OCI-LY1 (cell line): ENCODE measurements at regions not wholly inside any gene's neighbourhood (a gene's known extent, or its start where the extent isn't known, plus 50 kb on each side); places are given as distances from the start of the nearest gene placed in this dataset.

Experiments
- H2AFZ ChIP-seq: fragments of 200-600 bp; sonication (generic), shearing (Covaris generic); 2 replicates; pipeline ENCODE4 v1.6.0; 2014; ENCODE audit warnings: antibody characterized with exemption, mild to moderate bottlenecking, low read length
- H3F3A ChIP-seq: fragments of 200-600 bp; sonication (generic), shearing (Covaris generic); 2 replicates; pipeline ENCODE4 v1.6.0; 2014; ENCODE audit warnings: mild to moderate bottlenecking, antibody characterized with exemption, low read length, moderate library complexity; ENCODE audit not compliant: insufficient read depth
- H3K27ac ChIP-seq: fragments of 200-600 bp; sonication (generic); 2 replicates; pipeline ENCODE4 v1.5.1; 2014; ENCODE audit warnings: low read length, mixed run types, mild to moderate bottlenecking, low read depth; ENCODE audit not compliant: poor library complexity, severe bottlenecking
- H3K27me3 ChIP-seq: fragments of 200-600 bp; sonication (generic); 2 replicates; pipeline ENCODE4 v1.6.0; 2014; ENCODE audit warnings: antibody characterized with exemption, mild to moderate bottlenecking, low read length, moderate library complexity; ENCODE audit not compliant: insufficient read depth
- H3K36me3 ChIP-seq: fragments of 200-600 bp; sonication (generic); 2 replicates; pipeline ENCODE4 v1.6.1; 2014; ENCODE audit warnings: mild to moderate bottlenecking, antibody characterized with exemption, low read length, moderate library complexity, mixed read lengths; ENCODE audit not compliant: insufficient read depth
- H3K4me1 ChIP-seq: fragments of 200-600 bp; sonication (generic); 2 replicates; pipeline ENCODE4 v1.5.1; 2014; ENCODE audit warnings: mild to moderate bottlenecking, low read length, moderate library complexity; ENCODE audit not compliant: insufficient read depth, severe bottlenecking
- H3K4me2 ChIP-seq: fragments of 200-600 bp; sonication (generic), shearing (Covaris generic); 2 replicates; pipeline ENCODE4 v1.6.1; 2014; ENCODE audit warnings: low read length
- H3K4me3 ChIP-seq: fragments of 200-600 bp; sonication (generic); 2 replicates; pipeline ENCODE4 v1.5.1; 2014; ENCODE audit warnings: low read length, low read depth, mild to moderate bottlenecking, mixed read lengths; ENCODE audit not compliant: poor library complexity, severe bottlenecking
- H3K79me2 ChIP-seq: fragments of 200-600 bp; shearing (Covaris generic); 2 replicates; pipeline ENCODE4 v1.6.1; 2016; ENCODE audit warnings: mixed run types, low read length, mixed read lengths; ENCODE audit not compliant: insufficient read depth
- H3K9ac ChIP-seq: fragments of 200-600 bp; sonication (generic), shearing (Covaris generic); 2 replicates; pipeline ENCODE4 v1.6.1; 2014; ENCODE audit warnings: mild to moderate bottlenecking, low read length, mixed read lengths
- H3K9me2 ChIP-seq: fragments of 200-600 bp; sonication (generic), shearing (Covaris generic); 2 replicates; pipeline ENCODE4 v1.6.1; 2014; ENCODE audit warnings: low read depth, mild to moderate bottlenecking, low read length, mixed read lengths
- H3K9me3 ChIP-seq: fragments of 200-600 bp; shearing (Covaris generic); 2 replicates; pipeline ENCODE4 v1.6.1; 2014; ENCODE audit warnings: low read length, mixed read lengths
- H4K20me1 ChIP-seq: fragments of 200-600 bp; sonication (generic), shearing (Covaris generic); 2 replicates; pipeline ENCODE4 v1.6.0; 2016; ENCODE audit warnings: mild to moderate bottlenecking, low read length; ENCODE audit not compliant: insufficient read depth
- EZH2 ChIP-seq: fragments of 200-600 bp; sonication (generic), shearing (Covaris generic); IDR thresholded peaks from 2 replicates; pipeline ENCODE4 v1.8.0; 2017; ENCODE audit warnings: borderline replicate concordance, mixed run types, mild to moderate bottlenecking, antibody characterized with exemption, low read length, moderate library complexity, mixed read lengths
- TF ChIP-seq, protein P1 (sequence below): fragments of 200-600 bp; sonication (generic), shearing (Covaris generic); IDR thresholded peaks from 2 replicates; pipeline ENCODE4 v1.5.1; 2017; ENCODE audit warnings: mild to moderate bottlenecking, antibody characterized with exemption, low read length, moderate library complexity, mixed read lengths

DNA sequence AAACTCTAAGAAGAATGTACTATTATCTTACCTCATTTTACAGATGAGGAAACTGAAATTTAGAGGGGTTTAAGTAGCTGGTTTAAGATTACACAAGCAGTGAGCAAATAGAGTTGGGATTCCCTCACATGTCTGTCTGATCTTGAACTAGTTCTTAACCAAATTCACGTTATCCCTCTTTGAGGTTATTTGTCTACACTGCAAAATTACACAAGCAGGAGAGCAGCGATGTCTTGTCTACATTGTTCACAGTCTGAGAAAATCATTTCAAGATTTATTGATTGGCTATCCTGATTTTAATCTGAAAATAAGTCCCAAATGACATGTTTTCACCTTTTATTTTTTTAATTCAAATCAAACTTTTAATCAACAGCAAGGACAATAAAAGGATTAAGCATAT is 56.9 kb downstream of the SOX9 start:
- H3F3A ChIP-seq, result no peaks in the 10 kb centered on the region
- no peaks in the 10 kb centered on the region for H3K27me3 ChIP-seq
- no peak overlapping the region for H3K9ac ChIP-seq
- H3K4me2 ChIP-seq, result no peak overlapping the region
- no peak overlapping the region for H3K27ac ChIP-seq
- H2AFZ ChIP-seq, result no peak overlapping the region
- H3K9me3 ChIP-seq, result no peaks in the 10 kb centered on the region
- no peak for TF ChIP-seq EZH2
- no peaks in the 10 kb centered on the region for H4K20me1 ChIP-seq
- no peaks in the 10 kb centered on the region for H3K4me1 ChIP-seq
- no peaks in the 10 kb centered on the region for H3K79me2 ChIP-seq
- no peak overlapping the region for H3K4me3 ChIP-seq
- no peaks in the 10 kb centered on the region for H3K36me3 ChIP-seq
- no peaks in the 10 kb centered on the region for H3K9me2 ChIP-seq

DNA sequence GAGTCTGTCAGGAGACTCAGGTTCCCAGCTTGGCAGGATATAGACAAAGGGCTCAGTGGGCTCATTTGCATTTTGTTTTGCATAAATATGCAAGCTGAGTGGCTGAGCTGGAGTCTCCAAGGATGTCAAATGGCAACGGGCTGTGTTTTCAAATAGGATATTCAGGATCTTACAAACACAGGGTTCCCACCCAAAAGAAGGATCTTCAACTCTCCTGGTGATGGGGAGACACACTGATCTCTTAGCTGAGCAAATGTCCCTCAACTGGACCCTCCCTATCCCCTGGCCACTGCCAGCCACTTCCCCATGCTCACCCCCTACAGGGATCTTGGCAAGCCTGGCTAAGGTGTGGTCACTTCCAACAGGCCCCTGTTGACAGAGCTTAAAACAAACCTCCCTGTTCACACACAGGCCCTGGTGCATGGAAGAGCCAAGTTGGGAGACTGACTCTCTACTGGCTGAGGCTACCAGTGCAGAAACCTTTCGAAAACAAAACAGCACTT is 61.6 kb downstream of the SOX9 start:
- no peaks in the 10 kb centered on the region for H3K4me1 ChIP-seq
- TF ChIP-seq, protein P1, sequence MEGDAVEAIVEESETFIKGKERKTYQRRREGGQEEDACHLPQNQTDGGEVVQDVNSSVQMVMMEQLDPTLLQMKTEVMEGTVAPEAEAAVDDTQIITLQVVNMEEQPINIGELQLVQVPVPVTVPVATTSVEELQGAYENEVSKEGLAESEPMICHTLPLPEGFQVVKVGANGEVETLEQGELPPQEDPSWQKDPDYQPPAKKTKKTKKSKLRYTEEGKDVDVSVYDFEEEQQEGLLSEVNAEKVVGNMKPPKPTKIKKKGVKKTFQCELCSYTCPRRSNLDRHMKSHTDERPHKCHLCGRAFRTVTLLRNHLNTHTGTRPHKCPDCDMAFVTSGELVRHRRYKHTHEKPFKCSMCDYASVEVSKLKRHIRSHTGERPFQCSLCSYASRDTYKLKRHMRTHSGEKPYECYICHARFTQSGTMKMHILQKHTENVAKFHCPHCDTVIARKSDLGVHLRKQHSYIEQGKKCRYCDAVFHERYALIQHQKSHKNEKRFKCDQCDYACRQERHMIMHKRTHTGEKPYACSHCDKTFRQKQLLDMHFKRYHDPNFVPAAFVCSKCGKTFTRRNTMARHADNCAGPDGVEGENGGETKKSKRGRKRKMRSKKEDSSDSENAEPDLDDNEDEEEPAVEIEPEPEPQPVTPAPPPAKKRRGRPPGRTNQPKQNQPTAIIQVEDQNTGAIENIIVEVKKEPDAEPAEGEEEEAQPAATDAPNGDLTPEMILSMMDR, result no peak
- H3K27me3 ChIP-seq, result no peaks in the 10 kb centered on the region
- no peaks in the 10 kb centered on the region for H4K20me1 ChIP-seq
- no peak overlapping the region for H3K9ac ChIP-seq
- H3K4me3 ChIP-seq, result no peak overlapping the region
- H3K36me3 ChIP-seq, result no peaks in the 10 kb centered on the region
- H2AFZ ChIP-seq, result no peak overlapping the region
- no peak overlapping the region for H3K27ac ChIP-seq
- no peak overlapping the region for H3K4me2 ChIP-seq
- no peaks in the 10 kb centered on the region for H3K9me3 ChIP-seq
- no peaks in the 10 kb centered on the region for H3F3A ChIP-seq
- H3K79me2 ChIP-seq, result no peaks in the 10 kb centered on the region
- H3K9me2 ChIP-seq, result no peaks in the 10 kb centered on the region

DNA sequence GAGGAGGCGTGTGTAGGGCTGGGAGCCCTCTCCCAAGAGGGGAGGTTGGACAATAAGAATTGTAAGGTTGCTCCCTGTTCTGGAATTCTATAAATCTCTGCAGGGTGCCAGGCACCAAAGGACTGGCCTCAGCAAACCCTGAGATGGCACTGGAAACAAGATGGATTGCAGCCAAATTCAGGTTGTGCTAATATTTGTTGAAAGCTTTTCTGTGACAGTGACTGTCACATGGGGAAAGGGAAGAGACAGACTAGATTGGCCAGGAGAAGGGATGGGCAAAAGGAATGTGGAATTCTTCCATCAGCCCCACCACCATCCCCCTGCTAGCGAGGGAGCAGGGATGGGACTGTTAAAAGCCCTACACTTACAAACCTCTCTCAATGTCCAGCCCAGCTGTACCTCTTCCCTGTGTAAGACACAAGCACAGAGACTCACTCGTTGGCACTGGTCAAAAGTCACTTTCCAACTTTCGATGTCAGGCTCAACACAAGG is 62.4 kb downstream of the SOX9 start:
- H3K9me3 ChIP-seq, result no peaks in the 10 kb centered on the region
- no peak overlapping the region for H3K27ac ChIP-seq
- TF ChIP-seq, protein P1, result no peak
- TF ChIP-seq EZH2, result no peak
- H3K9me2 ChIP-seq, result no peaks in the 10 kb centered on the region
- no peak overlapping the region for H3K9ac ChIP-seq
- H3K27me3 ChIP-seq, result no peaks in the 10 kb centered on the region
- H3K79me2 ChIP-seq, result no peaks in the 10 kb centered on the region
- no peak overlapping the region for H3K4me2 ChIP-seq
- H3F3A ChIP-seq, result no peaks in the 10 kb centered on the region
- H3K36me3 ChIP-seq, result no peaks in the 10 kb centered on the region
- H4K20me1 ChIP-seq, result no peaks in the 10 kb centered on the region
- H3K4me3 ChIP-seq, result no peak overlapping the region
- H2AFZ ChIP-seq, result no peak overlapping the region
- H3K4me1 ChIP-seq, result no peaks in the 10 kb centered on the region

DNA sequence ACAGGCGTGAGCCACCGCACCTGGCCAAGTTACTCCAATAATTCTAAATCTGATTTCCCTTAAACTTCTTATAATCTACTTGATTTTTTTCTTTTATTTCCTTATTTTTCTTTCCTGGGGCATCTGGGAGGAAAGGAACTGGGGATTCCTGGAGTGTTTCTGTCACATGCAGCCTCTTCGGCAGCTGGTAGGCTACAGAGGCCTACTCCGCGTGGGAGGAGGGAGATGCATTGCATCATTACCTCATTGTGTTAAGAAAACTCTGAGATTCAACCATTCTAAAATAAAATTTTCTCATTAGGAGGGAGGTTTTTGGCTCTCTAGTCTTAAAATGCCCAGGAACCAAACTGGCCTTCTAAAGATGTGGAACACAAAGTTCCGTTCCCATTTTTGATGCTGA is 64.0 kb downstream of the SOX9 start:
- H4K20me1 ChIP-seq, result no peaks in the 10 kb centered on the region
- H3K27me3 ChIP-seq, result no peaks in the 10 kb centered on the region
- no peaks in the 10 kb centered on the region for H3F3A ChIP-seq
- H3K36me3 ChIP-seq, result no peaks in the 10 kb centered on the region
- H3K9me2 ChIP-seq, result no peaks in the 10 kb centered on the region
- H2AFZ ChIP-seq, result no peak overlapping the region
- H3K4me3 ChIP-seq, result no peak overlapping the region
- H3K9ac ChIP-seq, result no peak overlapping the region
- H3K79me2 ChIP-seq, result no peaks in the 10 kb centered on the region
- H3K9me3 ChIP-seq, result no peaks in the 10 kb centered on the region
- no peaks in the 10 kb centered on the region for H3K4me1 ChIP-seq
- no peak overlapping the region for H3K27ac ChIP-seq
- TF ChIP-seq, protein P1, result no peak
- TF ChIP-seq EZH2, result no peak
- no peak overlapping the region for H3K4me2 ChIP-seq
